Endothelial cell of umbilical vein (primary cell): ENCODE measurements at regions not wholly inside any gene's neighbourhood (a gene's known extent, or its start where the extent isn't known, plus 50 kb on each side); places are given as distances from the start of the nearest gene placed in this dataset.

Experiments used
- BruUV-seq: library from RNA; stranded (reverse); fragments of 400-500 nt; replicated peaks from 2 replicates; lab custom pipeline; 2021; lab: Mats Ljungman, UMichigan
- CTCF ChIA-PET: fragments of 300-600, 350-600 bp; sonication (Branson Sonifier 250); formaldehyde crosslinking; loops from one replicate; lab custom pipeline; 2021; ENCODE audit warnings: antibody characterized with exemption, inconsistent platforms; lab: Charles Lee
- POLR2A ChIA-PET: fragments of 300-600, 350-600 bp; sonication (Branson Sonifier 250); formaldehyde crosslinking; loops from one replicate; lab custom pipeline; 2021; ENCODE audit warnings: antibody characterized with exemption, inconsistent platforms; lab: Charles Lee
- DNase-seq: peaks from one replicate; pipeline ENCODE4 v3.0.0-alpha.2; 2011; ENCODE audit warnings: low read depth, low spot score
- FAIRE-seq: peaks from 2 replicates; lab custom pipeline; 2011; peaks lifted over from hg19 to GRCh38; lab: Jason Lieb, UNC
- H2AFZ ChIP-seq: 2 replicates; pipeline ENCODE4 v1.6.0; 2012; ENCODE audit warnings: low read depth, low read length, control low read depth, inconsistent platforms
- H3K27ac ChIP-seq: 2 replicates; pipeline ENCODE4 v1.5.1; 2011; ENCODE audit warnings: low read depth, mild to moderate bottlenecking, control low read depth, low read length, moderate library complexity; ENCODE audit not compliant: insufficient read depth
- H3K27me3 ChIP-seq, 2 experiments: 2 replicates each; pipeline versions ENCODE4 v1.6.0 to v1.6.1; 2011; ENCODE audit warnings: low read length in 2 of 2, mixed read lengths in 1 of 2; ENCODE audit not compliant: control insufficient read depth in 2 of 2, insufficient read depth in 2 of 2
- H3K36me3 ChIP-seq, 2 experiments: 2 replicates in 1 of 2; 3 replicates in 1 of 2; pipeline ENCODE4 v1.5.1; 2011; ENCODE audit warnings: low read length in 2 of 2, mild to moderate bottlenecking in 1 of 2, moderate library complexity in 1 of 2; ENCODE audit not compliant: control insufficient read depth in 2 of 2, insufficient read depth in 2 of 2; ENCODE audit errors: extremely low read depth in 1 of 2
- H3K4me1 ChIP-seq: 3 replicates; pipeline ENCODE4 v1.5.1; 2011; ENCODE audit warnings: mild to moderate bottlenecking, low read length; ENCODE audit not compliant: control insufficient read depth, insufficient read depth; ENCODE audit errors: extremely low read depth
- H3K4me2 ChIP-seq: 2 replicates; pipeline ENCODE4 v1.6.1; 2011; ENCODE audit warnings: low read length, control low read depth, mixed read lengths; ENCODE audit not compliant: insufficient read depth
- H3K4me3 ChIP-seq, 3 experiments: fragments of 200-600 bp in 1 of 3; sonication (generic), shearing (Covaris generic) in 1 of 3; replicated peaks in 1 of 3; 2 replicates each; pipeline ENCODE4 v1.5.1; 2011 to 2016; ENCODE audit warnings: control low read depth in 3 of 3, low read length in 3 of 3, mild to moderate bottlenecking in 2 of 3, inconsistent platforms in 1 of 3, low read depth in 1 of 3, moderate library complexity in 1 of 3; ENCODE audit not compliant: insufficient read depth in 1 of 3
- H3K79me2 ChIP-seq: 2 replicates; pipeline ENCODE4 v1.6.0; 2012; ENCODE audit warnings: low read length, inconsistent platforms; ENCODE audit not compliant: control insufficient read depth, insufficient read depth
- H3K9ac ChIP-seq: replicated peaks from 2 replicates; pipeline ENCODE3; 2011; ENCODE audit warnings: low read length, control low read depth; ENCODE audit not compliant: insufficient read depth; ENCODE audit errors: extremely low read depth
- H3K9me1 ChIP-seq: replicated peaks from 3 replicates; pipeline ENCODE4 v1.6.0; 2011; ENCODE audit warnings: mild to moderate bottlenecking, low read length; ENCODE audit not compliant: control insufficient read depth, insufficient read depth; ENCODE audit errors: extremely low read depth
- H3K9me3 ChIP-seq: replicated peaks from 2 replicates; pipeline ENCODE4 v1.5.1; 2012; ENCODE audit warnings: low read length, inconsistent platforms; ENCODE audit not compliant: control insufficient read depth, insufficient read depth
- H4K20me1 ChIP-seq: replicated peaks from 2 replicates; pipeline ENCODE3; 2011; ENCODE audit warnings: mild to moderate bottlenecking, low read length; ENCODE audit not compliant: control insufficient read depth, insufficient read depth; ENCODE audit errors: extremely low read depth
- FOS ChIP-seq: IDR thresholded peaks from 2 replicates; pipeline ENCODE4 v1.6.1; 2011; ENCODE audit warnings: mild to moderate bottlenecking, low read length, moderate library complexity, borderline replicate concordance; ENCODE audit not compliant: insufficient read depth
- GATA2 ChIP-seq: IDR thresholded peaks from 2 replicates; pipeline ENCODE4 v1.7.0; 2011; ENCODE audit warnings: low read depth, mild to moderate bottlenecking, moderate library complexity, mixed read lengths, low read length; ENCODE audit not compliant: insufficient read length, insufficient read depth
- JUN ChIP-seq: IDR thresholded peaks from 2 replicates; pipeline ENCODE4 v1.6.1; 2011; ENCODE audit warnings: borderline replicate concordance, low read depth; ENCODE audit not compliant: insufficient read length, insufficient read depth
- MYC ChIP-seq: IDR thresholded peaks from one replicate; pipeline ENCODE4 v1.6.1; 2011; ENCODE audit warnings: mild to moderate bottlenecking, low read depth, low read length
- POLR2A ChIP-seq: IDR thresholded peaks from 2 replicates; pipeline ENCODE4 v1.6.1; 2012; ENCODE audit warnings: low read depth, mild to moderate bottlenecking, control low read depth, low read length
- POLR2AphosphoS5 ChIP-seq: IDR thresholded peaks from 2 replicates; pipeline ENCODE4 v1.6.1; 2012; ENCODE audit warnings: low read depth, mild to moderate bottlenecking, control low read depth, low read length, moderate library complexity; ENCODE audit not compliant: insufficient read depth
- dilution Hi-C: fragments of 300-500 bp; cut with MboI; formaldehyde crosslinking; loops from one replicate; pipeline ENCODE4 v1.15.0; 2019; ENCODE audit warnings: low sequenced_read_pairs; ENCODE audit not compliant: extremely low pct_ligation_motif_present
- intact Hi-C: fragments of 100-400 bp; cut with micrococcal nuclease; formaldehyde crosslinking; loops from one replicate; pipeline ENCODE4 v1.10.0; 2022
- TF ChIP-seq, protein P1 (sequence below): IDR thresholded peaks from 2 replicates; pipeline ENCODE4 v1.6.1; 2011; ENCODE audit not compliant: insufficient read depth, insufficient read length
- TF ChIP-seq, protein P2 (sequence below), 2 donors: IDR thresholded peaks; 1 replicate in 1 of 2; 2 replicates in 1 of 2; pipeline ENCODE4 v1.5.1; 2011; ENCODE audit warnings: low read length in 2 of 2, mild to moderate bottlenecking in 2 of 2, moderate library complexity in 2 of 2, control low read depth in 1 of 2, inconsistent platforms in 1 of 2, low read depth in 1 of 2; ENCODE audit not compliant: insufficient read depth in 1 of 2; ENCODE audit errors: extremely low read depth in 1 of 2

DNA sequence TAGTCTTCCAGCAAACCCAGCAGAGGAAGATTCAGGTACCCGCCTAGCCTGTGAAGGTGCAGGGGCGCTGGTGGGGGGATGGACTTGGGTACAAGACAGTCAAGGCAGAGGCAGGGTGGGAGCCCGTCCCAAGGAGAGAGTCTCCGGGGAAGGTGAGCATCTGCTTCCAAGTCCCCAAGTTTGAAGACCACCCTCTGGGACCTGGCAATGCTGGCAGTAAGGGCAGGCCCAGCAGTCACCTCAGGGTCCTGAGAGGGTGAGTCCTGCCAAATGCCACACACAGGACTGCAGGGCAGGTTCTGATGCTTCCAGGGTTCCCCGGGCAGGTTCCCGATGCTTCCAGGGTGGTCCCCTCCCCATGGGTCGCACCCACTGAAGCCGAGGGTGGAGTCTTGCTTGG, 261.8 kb upstream of the IRX1 start:
- Histone ChIP-seq H4K20me1 (no peaks in the 10 kb centered on the region), H3K27me3 (no peaks in the 10 kb centered on the region), H3K9ac (no peak overlapping the region), H3K4me3 (no peak overlapping the region), H3K27ac (no peak overlapping the region), H3K4me1 (no peaks in the 10 kb centered on the region), H2AFZ (no peak overlapping the region), H3K9me1 (no peaks in the 10 kb centered on the region), H3K79me2 (no peaks in the 10 kb centered on the region), H3K36me3 (no peaks in the 10 kb centered on the region), H3K9me3 (peaks cover 12% of the 10 kb centered on the region), H3K4me2 (no peak overlapping the region)
- BruUV-seq, result no TSS peak
- TF ChIP-seq POLR2A (no peak), MYC (no peak), JUN (no peak), FOS (no peak)
- TF ChIP-seq, protein P1, sequence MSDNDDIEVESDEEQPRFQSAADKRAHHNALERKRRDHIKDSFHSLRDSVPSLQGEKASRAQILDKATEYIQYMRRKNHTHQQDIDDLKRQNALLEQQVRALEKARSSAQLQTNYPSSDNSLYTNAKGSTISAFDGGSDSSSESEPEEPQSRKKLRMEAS, result no peak
- FAIRE-seq (no peak), DNase-seq (no peak)
- POLR2A ChIA-PET, result no interaction called here
- intact Hi-C loops (no loop called here), dilution Hi-C loops (no loop called here)
- CTCF ChIA-PET, result no interaction called here

DNA sequence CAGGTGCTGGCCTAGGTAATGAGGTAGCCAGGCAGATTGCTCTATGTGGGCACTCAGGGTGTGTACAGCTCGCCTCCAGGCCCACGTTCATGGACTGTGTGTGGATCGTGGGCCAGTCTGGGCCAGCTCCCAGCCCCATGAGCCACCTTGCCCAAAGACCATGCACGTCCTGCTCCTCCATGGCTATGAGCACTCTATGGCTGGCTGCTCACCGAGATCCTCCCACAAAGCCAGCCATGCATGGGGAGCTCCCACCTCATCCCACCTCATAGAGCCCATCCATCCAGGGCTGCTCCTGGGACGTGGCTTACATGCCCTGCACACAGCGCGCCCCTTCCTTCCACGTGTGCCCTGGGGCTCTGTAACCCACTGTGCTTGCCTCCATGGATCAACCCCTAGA, 262.5 kb upstream of the IRX1 start:
- Histone ChIP-seq H2AFZ (no peak overlapping the region), H3K9me1 (no peaks in the 10 kb centered on the region), H3K9ac (no peak overlapping the region), H3K27ac (no peak overlapping the region), H3K27me3 (no peaks in the 10 kb centered on the region), H4K20me1 (no peaks in the 10 kb centered on the region), H3K79me2 (no peaks in the 10 kb centered on the region), H3K4me1 (no peaks in the 10 kb centered on the region), H3K4me2 (no peak overlapping the region), H3K4me3 (no peak overlapping the region), H3K9me3 (peaks cover 8% of the 10 kb centered on the region), H3K36me3 (no peaks in the 10 kb centered on the region)
- POLR2A ChIA-PET, result no interaction called here
- no peak for TF ChIP-seq GATA2
- no peak for TF ChIP-seq FOS
- TF ChIP-seq MYC, result no peak
- no peak for TF ChIP-seq JUN
- TF ChIP-seq, protein P1, result no peak
- TF ChIP-seq, protein P2, sequence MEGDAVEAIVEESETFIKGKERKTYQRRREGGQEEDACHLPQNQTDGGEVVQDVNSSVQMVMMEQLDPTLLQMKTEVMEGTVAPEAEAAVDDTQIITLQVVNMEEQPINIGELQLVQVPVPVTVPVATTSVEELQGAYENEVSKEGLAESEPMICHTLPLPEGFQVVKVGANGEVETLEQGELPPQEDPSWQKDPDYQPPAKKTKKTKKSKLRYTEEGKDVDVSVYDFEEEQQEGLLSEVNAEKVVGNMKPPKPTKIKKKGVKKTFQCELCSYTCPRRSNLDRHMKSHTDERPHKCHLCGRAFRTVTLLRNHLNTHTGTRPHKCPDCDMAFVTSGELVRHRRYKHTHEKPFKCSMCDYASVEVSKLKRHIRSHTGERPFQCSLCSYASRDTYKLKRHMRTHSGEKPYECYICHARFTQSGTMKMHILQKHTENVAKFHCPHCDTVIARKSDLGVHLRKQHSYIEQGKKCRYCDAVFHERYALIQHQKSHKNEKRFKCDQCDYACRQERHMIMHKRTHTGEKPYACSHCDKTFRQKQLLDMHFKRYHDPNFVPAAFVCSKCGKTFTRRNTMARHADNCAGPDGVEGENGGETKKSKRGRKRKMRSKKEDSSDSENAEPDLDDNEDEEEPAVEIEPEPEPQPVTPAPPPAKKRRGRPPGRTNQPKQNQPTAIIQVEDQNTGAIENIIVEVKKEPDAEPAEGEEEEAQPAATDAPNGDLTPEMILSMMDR (IDR thresholded peaks at IDR 0.05; ENCODE audit: extremely low read depth in 1 of 2, insufficient read depth in 1 of 2, low read depth in 1 of 2, low read length in 2 of 2), result no peak
- TF ChIP-seq POLR2A, result no peak
- TF ChIP-seq POLR2AphosphoS5, result no peak
- intact Hi-C loops (no loop called here), dilution Hi-C loops (no loop called here)
- no peak for DNase-seq
- no TSS peak for BruUV-seq
- CTCF ChIA-PET, result no interaction called here
- no peak for FAIRE-seq
